ENCODE measurements at regions not wholly inside any gene's neighbourhood (a gene's known extent, or its start where the extent isn't known, plus 50 kb on each side); places are given as distances from the start of the nearest gene placed in this dataset.

GRCh38 chr21:35150562-35151226 lies 101.6 kb upstream of the RUNX1 start:
- in situ Hi-C loops (cut with HindIII; ENCODE audit: low sequenced_read_pairs) = no loop called here
- peak; percentile 86 for DNase-seq (ENCODE audit: low read depth, low spot score)

GRCh38 chr21:35149698-35150097 lies 100.6 kb upstream of the RUNX1 start:
- TF ChIP-seq CTCF (IDR thresholded peaks at IDR 0.05; ENCODE audit: low read depth, low read length) = no peak

More at GRCh38 chr21:35150562-35151226, 101.6 kb upstream of the RUNX1 start:
- no peak overlapping the region for H3K4me3 ChIP-seq (ENCODE audit: low read depth, low read length)
- no peak for TF ChIP-seq CTCF (IDR thresholded peaks at IDR 0.05; ENCODE audit: low read depth, low read length)

GRCh38 chr21:35147439-35147838 lies 98.3 kb upstream of the RUNX1 start:
- TF ChIP-seq CTCF (IDR thresholded peaks at IDR 0.05; ENCODE audit: low read depth, low read length) = no peak
- no peak overlapping the region for H3K4me3 ChIP-seq (ENCODE audit: low read depth, low read length)
- no peak for DNase-seq (ENCODE audit: low read depth, low spot score)
- in situ Hi-C loops (cut with HindIII; ENCODE audit: low sequenced_read_pairs) = no loop called here

More at GRCh38 chr21:35149698-35150097, 100.6 kb upstream of the RUNX1 start:
- no peak for DNase-seq (ENCODE audit: low read depth, low spot score)
- H3K4me3 ChIP-seq (ENCODE audit: low read depth, low read length) = no peak overlapping the region
- in situ Hi-C loops (cut with HindIII; ENCODE audit: low sequenced_read_pairs) = no loop called here

- in situ Hi-C loops (cut with HindIII; ENCODE audit: low sequenced_read_pairs) = no loop called here
- DNase-seq (ENCODE audit: low read depth, low spot score) = no peak
- no peak overlapping the region for H3K4me3 ChIP-seq (ENCODE audit: low read depth, low read length)
- no peak for TF ChIP-seq CTCF (IDR thresholded peaks at IDR 0.05; ENCODE audit: low read depth, low read length)
Measured at GRCh38 chr21:35145626-35146233, 96.6 kb upstream of the RUNX1 start.

GRCh38 chr21:35144978-35145377 lies 95.9 kb upstream of the RUNX1 start:
- in situ Hi-C loops (cut with HindIII; ENCODE audit: low sequenced_read_pairs) = no loop called here
- no peak for DNase-seq (ENCODE audit: low read depth, low spot score)
- TF ChIP-seq CTCF (IDR thresholded peaks at IDR 0.05; ENCODE audit: low read depth, low read length) = no peak
- no peak overlapping the region for H3K4me3 ChIP-seq (ENCODE audit: low read depth, low read length)

- in situ Hi-C loops (cut with HindIII; ENCODE audit: low sequenced_read_pairs) = no loop called here
- no peak overlapping the region for H3K4me3 ChIP-seq (ENCODE audit: low read depth, low read length)
- no peak for TF ChIP-seq CTCF (IDR thresholded peaks at IDR 0.05; ENCODE audit: low read depth, low read length)
- peak; percentile 38 for DNase-seq (ENCODE audit: low read depth, low spot score)
Measured at GRCh38 chr21:35142036-35142815, 93.1 kb upstream of the RUNX1 start.
